GM21723 (cell line): ENCODE measurements at regions not wholly inside any gene's neighbourhood (a gene's known extent, or its start where the extent isn't known, plus 50 kb on each side); places are given as distances from the start of the nearest gene placed in this dataset.

Experiments used
- ATAC-seq: cut with Tn5 transposase; IDR thresholded peaks from one replicate; pipeline ENCODE4 v1.9.1; 2021; ENCODE audit warnings: mild to moderate bottlenecking, moderate library complexity; ENCODE audit not compliant: unreplicated experiment

- no peak for ATAC-seq
Observed at GRCh38 chr10:83921984-83922860, 217.1 kb upstream of the GHITM start.

DNA sequence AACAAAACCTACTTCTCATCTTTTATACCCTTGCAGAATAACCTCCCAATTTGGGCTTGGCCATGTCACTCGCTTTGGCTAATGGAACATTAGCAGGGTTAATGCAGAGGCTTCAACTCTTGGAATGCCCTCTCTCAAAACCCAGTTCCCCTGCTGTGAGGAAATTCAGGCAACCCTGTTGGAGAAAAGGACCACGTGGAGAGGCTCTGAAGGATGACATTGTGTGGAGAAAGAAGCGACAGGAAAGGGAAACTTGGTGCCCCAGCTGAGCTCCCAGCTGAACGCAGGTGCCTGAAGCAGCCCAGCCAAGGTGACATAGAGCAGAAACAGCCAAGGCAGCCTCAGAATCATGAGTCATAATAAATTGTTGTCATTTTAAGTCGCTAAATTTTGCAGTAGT is 214.2 kb upstream of the GHITM start:
- ATAC-seq, result no peak

DNA sequence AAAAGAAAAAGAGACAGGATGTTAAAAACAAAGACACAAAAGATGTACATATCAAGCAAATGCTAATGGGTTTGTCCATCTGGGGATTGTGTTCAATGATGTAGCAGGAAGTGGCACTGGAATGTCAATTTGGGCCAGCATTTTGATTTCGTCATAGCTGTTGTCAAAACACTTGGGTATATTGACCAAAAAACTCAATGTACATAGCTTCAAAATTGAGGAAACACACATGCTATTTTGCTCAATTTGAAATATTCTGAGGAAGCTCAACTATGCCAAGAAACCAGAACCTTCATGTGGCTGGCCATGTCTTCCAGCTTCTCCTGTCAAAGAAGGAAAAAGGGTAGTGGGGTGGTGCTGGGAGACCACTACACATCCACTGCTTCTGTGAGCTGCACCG is 212.7 kb upstream of the GHITM start:
- no peak for ATAC-seq

DNA sequence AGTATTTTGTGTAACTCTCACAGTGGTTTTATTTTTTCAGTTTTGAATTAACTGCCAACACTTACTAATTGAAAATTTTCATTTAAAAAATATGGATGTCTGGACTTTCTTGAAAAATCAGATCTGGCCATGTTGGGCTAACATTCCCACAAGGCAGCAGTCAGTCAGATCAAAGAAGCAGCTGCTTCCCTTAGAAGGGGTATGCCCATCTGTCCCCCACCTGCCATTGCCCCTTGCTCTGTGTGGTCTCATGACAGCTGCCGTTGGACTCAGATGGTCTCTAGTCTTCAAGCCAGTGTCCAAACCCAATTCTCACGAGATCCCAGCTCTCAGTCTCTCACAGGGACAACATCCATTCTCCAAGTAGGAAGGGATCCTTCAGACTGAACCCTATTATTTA is 212.1 kb upstream of the GHITM start:
- ATAC-seq, result no peak

DNA sequence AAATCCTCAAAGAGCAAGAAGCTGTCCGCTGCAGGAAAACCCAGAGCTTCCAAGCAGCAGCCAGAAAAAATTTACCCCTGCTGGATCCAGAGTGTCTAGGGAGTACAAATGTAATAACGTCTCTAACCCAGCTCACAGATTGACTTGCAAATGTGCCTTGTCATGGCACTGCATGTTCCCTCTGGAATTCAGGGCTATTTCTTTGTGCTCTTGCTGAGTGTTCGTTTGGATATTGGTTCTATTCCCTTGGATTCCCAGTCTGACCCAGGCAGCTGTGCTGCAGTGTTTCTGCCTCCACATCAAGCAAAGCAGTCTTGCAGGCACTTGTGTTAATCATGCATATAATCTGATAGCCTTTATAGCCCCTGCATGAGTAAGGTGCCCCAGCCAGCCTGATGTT is 209.9 kb upstream of the GHITM start:
- ATAC-seq, result no peak

DNA sequence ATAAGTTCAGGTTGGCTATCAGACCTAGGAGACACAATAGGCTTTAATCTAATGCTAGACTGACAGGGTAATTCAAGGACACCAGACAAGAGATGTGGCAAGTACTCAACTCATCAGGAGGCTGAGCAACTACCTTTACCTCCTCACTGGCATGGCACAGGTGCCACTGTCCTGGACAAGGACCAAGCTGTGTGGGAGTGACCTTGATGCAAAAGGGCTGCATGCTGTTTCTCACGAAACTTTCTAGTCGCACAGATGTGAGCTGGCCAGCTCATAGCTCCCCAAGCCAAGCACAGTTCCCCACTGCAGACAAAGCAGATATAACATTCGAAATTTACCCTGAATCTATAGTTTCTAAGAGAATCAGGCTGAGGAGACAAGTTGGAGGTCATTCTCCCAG is 207.6 kb upstream of the GHITM start:
- ATAC-seq, result no peak

GRCh38 chr10:83932245-83932644 is 207.1 kb upstream of the GHITM start:
- no peak for ATAC-seq

- no peak for ATAC-seq
Observed at GRCh38 chr10:83934062-83934461, 205.2 kb upstream of the GHITM start.

- ATAC-seq, result no peak
Observed at GRCh38 chr10:83934641-83935338, 204.5 kb upstream of the GHITM start.

DNA sequence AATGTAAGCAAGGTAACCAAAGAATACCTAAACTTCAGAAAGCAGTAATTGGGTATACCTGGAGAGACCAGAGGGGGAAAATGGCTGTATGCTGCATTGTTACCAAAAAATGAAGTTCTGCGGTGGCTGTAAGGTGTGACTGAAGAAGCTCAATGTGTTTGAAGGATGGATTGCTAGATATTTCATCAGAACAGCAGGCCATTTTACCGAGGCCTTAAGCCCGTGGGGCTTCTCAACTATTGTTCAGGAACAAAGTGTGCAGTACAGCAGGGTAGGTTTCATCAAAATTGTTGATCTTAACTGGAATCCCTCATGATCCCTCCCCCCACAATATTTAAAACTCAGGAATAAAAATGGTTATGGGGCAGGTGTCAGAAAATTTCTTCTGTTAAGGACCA is 204.0 kb upstream of the GHITM start:
- ATAC-seq, result no peak

GRCh38 chr10:83935911-83936310 is 203.4 kb upstream of the GHITM start:
- ATAC-seq, result no peak

DNA sequence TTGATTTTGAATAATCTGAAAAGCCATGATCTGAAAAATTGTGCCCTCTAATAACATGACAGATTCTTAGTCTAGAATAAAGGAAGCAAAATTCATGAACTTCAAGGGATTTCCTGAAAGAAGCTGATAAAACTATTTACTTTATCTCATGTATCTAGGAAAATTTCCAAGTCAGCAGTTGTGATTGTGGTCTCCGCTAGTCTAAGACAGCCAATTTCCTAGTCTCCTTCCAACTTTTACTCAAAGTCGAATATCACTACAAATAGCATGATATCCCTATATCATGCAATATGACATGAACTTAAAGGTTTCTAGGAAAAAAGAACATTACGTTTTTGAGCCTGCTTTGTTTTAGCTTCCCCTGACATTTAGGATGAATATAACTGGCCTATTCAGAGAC is 202.1 kb upstream of the GHITM start:
- no peak for ATAC-seq

DNA sequence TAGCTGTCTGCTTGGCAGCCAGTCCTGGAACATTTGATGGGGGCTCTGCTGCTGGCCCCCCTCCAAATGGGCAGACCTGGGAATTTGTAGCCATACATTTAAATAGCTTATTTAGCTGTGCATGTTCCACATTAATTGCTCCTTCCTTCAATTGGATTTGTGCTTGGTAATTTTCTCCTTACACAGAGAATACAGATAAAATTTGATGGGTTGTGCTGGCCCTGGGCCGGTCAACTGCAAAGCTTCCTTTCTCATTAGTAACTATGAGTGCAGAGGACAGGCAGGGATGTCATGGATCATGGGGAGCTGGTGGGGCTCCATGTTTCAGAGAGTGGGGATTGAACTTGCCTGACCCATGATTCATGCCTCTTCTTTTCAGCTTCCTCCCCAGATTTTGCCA is 201.5 kb upstream of the GHITM start:
- ATAC-seq, result no peak

DNA sequence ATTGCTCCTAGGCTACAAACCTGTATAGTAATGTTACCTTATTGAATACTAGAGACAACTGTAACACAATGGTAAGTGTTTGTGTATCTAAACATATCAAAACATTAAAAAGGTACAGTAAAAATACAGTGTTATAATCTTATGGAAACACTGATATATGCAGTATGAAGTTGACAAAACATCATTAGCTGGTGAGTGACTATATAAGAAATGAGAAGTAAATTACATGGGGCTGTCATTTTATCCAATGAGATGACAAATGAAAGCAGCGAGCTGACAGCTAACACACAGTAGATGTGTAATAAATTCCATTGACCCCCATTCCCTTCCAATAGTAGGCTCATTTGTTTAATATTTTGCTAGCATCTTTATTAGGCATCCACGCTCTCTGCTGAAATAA is 198.1 kb upstream of the GHITM start:
- no peak for ATAC-seq

DNA sequence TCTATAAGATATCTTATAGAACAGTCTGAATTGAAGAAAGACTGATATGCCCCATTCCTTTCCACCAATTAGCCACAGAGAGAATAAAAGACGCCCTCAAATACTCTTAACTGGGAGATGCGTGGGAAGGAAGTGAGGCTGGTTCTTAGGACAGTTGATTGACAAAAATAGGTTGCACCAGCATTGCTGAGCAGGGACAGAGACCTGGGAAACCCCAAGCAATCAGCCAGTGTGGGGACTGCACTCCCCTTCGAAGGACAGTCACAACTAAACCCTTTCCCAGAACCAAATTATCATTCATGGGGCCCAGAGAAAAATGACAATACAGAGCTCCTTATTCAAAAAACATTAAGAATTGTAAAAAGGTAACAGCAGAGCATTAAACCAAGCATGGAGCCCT is 196.9 kb upstream of the GHITM start:
- no peak for ATAC-seq

- no peak for ATAC-seq
Observed at GRCh38 chr10:83943049-83943448, 196.3 kb upstream of the GHITM start.

DNA sequence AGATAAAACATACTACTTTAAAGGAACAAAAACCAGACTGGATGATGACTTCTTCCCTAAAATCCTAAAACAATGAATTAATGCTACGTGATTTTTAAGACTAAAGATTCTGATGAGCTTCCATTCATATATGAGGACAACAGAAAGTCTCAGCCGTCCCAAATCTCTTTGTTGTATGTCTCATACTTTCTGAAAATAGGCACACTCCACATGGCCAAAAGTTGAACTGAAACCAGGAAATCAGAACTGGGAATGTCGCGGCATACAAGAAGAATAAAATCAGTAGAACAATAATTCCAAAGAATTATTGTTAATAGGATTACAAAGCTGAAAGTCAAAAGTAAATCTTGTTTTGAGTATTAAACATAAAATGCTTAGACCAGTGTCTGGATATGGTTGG is 195.4 kb upstream of the GHITM start:
- no peak for ATAC-seq

GRCh38 chr10:83945982-83946718 is 193.2 kb upstream of the GHITM start:
- no peak for ATAC-seq

GRCh38 chr10:83952314-83952713 is 187.0 kb upstream of the GHITM start:
- no peak for ATAC-seq

DNA sequence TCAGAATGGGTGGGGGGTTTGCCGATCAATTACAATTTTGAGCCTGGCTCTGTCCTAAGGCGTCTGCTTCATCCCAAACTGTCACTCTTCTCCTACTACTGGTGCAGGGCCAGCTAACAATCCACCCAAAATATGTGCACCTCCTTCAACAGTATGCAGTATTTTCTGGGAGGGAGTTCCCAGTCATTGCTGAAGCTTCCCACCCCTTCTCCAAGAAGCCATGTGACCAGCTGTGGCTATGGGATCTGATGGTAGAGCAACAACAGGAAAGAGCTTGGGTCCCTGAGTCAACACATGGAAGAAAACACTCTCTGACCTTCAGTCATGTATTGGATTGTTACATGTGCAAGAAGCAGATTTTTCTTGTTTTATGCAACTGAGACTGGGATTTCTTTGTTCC is 185.7 kb upstream of the GHITM start:
- no peak for ATAC-seq

- no peak for ATAC-seq
Observed at GRCh38 chr10:83954193-83954799, 185.0 kb upstream of the GHITM start.
